Nephron progenitor cell (in vitro differentiated cells): ENCODE measurements at regions not wholly inside any gene's neighbourhood (a gene's known extent, or its start where the extent isn't known, plus 50 kb on each side); places are given as distances from the start of the nearest gene placed in this dataset.
A peak's percentile ranks its signal among the peaks of the same experiment; 100 is the strongest.

ENCODE experiments used
- DNase-seq: peaks from one replicate; pipeline ENCODE4 v3.0.0; 2021
- H3K27ac Mint-ChIP-seq: 2 replicates; pipeline ENCODE4 v1.8.0; 2021; ENCODE audit warnings: mild to moderate bottlenecking, moderate library complexity, mixed read lengths
- H3K27me3 Mint-ChIP-seq: 2 replicates; pipeline ENCODE4 v1.8.0; 2021; ENCODE audit warnings: mild to moderate bottlenecking, low read depth, mixed read lengths; ENCODE audit not compliant: poor library complexity
- H3K36me3 Mint-ChIP-seq: 2 replicates; pipeline ENCODE4 v1.8.0; 2021; ENCODE audit warnings: low read depth, mixed read lengths
- H3K4me1 Mint-ChIP-seq: 2 replicates; pipeline ENCODE4 v1.8.0; 2021; ENCODE audit warnings: mixed read lengths
- H3K4me3 Mint-ChIP-seq: 2 replicates; pipeline ENCODE4 v1.8.0; 2021; ENCODE audit warnings: mild to moderate bottlenecking, moderate library complexity, mixed read lengths
- H3K9me3 Mint-ChIP-seq: 2 replicates; pipeline ENCODE4 v1.8.0; 2021; ENCODE audit warnings: mild to moderate bottlenecking, moderate library complexity, mixed read lengths
- TF ChIP-seq, protein P1 (sequence below): fragments of 200-600 bp; sonication (generic); IDR thresholded peaks from 2 replicates; pipeline ENCODE4 v1.5.0; 2021; ENCODE audit warnings: antibody characterized with exemption

DNA sequence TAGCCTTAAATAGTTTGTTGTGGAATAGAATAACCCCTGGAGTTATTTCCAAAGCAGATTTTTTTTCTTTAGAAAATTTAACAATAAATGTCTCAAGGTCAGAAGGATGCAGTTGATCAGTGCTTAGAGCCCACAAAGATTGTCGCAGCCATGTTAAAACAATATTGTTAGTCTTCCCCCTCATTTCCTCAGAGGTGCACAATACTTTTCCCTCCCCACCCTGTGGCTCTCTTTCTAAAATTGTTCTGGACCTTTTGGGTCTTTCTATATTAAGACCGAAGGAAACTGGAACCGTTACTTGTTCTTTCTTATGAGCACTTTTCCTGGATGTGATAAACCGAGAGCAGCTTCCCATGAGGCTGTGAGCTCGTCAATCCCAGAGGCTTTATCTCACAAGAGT, 333.7 kb downstream of the HLX start:
- Mint-ChIP-seq H3K36me3 (peaks cover 35% of the 10 kb centered on the region), H3K27ac (no peak overlapping the region), H3K4me1 (peaks cover 23% of the 10 kb centered on the region), H3K4me3 (no peak overlapping the region), H3K27me3 (peaks cover 3% of the 10 kb centered on the region), H3K9me3 (peaks cover 47% of the 10 kb centered on the region)
- TF ChIP-seq, protein P1, sequence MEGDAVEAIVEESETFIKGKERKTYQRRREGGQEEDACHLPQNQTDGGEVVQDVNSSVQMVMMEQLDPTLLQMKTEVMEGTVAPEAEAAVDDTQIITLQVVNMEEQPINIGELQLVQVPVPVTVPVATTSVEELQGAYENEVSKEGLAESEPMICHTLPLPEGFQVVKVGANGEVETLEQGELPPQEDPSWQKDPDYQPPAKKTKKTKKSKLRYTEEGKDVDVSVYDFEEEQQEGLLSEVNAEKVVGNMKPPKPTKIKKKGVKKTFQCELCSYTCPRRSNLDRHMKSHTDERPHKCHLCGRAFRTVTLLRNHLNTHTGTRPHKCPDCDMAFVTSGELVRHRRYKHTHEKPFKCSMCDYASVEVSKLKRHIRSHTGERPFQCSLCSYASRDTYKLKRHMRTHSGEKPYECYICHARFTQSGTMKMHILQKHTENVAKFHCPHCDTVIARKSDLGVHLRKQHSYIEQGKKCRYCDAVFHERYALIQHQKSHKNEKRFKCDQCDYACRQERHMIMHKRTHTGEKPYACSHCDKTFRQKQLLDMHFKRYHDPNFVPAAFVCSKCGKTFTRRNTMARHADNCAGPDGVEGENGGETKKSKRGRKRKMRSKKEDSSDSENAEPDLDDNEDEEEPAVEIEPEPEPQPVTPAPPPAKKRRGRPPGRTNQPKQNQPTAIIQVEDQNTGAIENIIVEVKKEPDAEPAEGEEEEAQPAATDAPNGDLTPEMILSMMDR = no peak
- DNase-seq = no peak

- Mint-ChIP-seq H3K36me3 (peaks cover 17% of the 10 kb centered on the region), H3K27ac (no peak overlapping the region), H3K9me3 (peaks cover 31% of the 10 kb centered on the region), H3K27me3 (peaks cover 3% of the 10 kb centered on the region), H3K4me1 (peaks cover 23% of the 10 kb centered on the region), H3K4me3 (no peak overlapping the region)
- no peak for DNase-seq
- TF ChIP-seq, protein P1 = no peak
These were observed 337.8 kb downstream of the HLX start for GRCh38 chr1:221217029-221217428.

DNA sequence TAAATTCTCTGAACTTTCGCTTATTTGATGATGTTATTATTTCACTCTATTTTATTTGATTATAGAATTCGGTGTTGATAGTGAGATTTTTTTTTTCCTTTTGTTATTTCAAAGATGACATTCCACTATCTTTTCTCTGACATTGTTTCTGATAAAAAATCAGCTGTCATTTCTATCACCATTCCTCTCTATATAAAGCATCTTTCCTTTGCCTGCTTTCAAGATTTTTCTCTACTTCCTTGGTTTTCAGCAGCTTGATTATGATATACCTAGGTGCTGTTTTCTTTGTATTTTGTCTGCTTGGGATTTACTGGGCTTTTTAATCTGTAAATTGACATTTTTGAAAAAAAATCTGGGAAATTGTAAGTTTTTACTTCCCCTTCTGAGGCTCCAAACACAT, 344.0 kb downstream of the HLX start:
- DNase-seq = no peak
- H3K4me3 Mint-ChIP-seq = no peak overlapping the region
- H3K36me3 Mint-ChIP-seq = peaks cover 49% of the 10 kb centered on the region
- H3K27me3 Mint-ChIP-seq = peaks cover 9% of the 10 kb centered on the region
- H3K27ac Mint-ChIP-seq = no peak overlapping the region
- TF ChIP-seq, protein P1 = no peak
- peaks cover 10% of the 10 kb centered on the region for H3K4me1 Mint-ChIP-seq
- H3K9me3 Mint-ChIP-seq = peaks cover 65% of the 10 kb centered on the region

- H3K36me3 Mint-ChIP-seq = peaks cover 30% of the 10 kb centered on the region
- H3K9me3 Mint-ChIP-seq = peaks cover 37% of the 10 kb centered on the region
- peak overlapping the region; percentile 52 for H3K4me3 Mint-ChIP-seq
- TF ChIP-seq, protein P1 = no peak
- peaks cover 35% of the 10 kb centered on the region for H3K4me1 Mint-ChIP-seq
- peaks cover 6% of the 10 kb centered on the region for H3K27me3 Mint-ChIP-seq
- peak overlapping the region; percentile 81 for H3K27ac Mint-ChIP-seq
- DNase-seq = no peak
These were observed 348.2 kb downstream of the HLX start for GRCh38 chr1:221227460-221227859.

DNA sequence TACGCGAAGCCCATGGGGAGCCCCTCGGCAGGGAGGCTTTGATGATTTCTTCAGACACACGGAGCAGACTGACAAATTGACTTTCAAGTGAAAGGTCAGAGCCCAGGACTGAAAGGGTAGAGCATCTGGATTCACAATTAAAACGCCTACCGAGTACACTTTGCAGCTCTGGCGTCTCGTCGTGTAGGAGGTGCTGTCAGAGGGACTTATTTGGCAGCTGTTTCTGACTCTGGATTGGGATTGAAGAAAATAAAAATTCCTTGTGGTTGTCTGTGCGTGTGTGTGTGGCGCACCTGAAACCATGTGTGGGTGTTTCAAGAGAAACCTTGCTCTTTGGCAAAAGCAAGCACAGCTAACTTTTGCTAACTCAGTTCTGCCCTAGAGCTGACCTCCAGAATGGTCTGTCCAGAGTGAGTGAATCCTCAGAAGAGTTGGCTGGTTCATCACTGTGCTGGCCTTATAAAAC, 348.7 kb downstream of the HLX start:
- peak overlapping the region; percentile 52 for H3K4me3 Mint-ChIP-seq
- H3K9me3 Mint-ChIP-seq = peaks cover 32% of the 10 kb centered on the region
- DNase-seq = peak; percentile 22
- TF ChIP-seq, protein P1 = no peak
- peaks cover 30% of the 10 kb centered on the region for H3K36me3 Mint-ChIP-seq
- H3K27ac Mint-ChIP-seq = peak overlapping the region; percentile 81
- peaks cover 6% of the 10 kb centered on the region for H3K27me3 Mint-ChIP-seq
- H3K4me1 Mint-ChIP-seq = peaks cover 35% of the 10 kb centered on the region

- peaks cover 35% of the 10 kb centered on the region for H3K4me1 Mint-ChIP-seq
- peaks cover 26% of the 10 kb centered on the region for H3K9me3 Mint-ChIP-seq
- DNase-seq = no peak
- peak overlapping the region; percentile 81 for H3K27ac Mint-ChIP-seq
- H3K27me3 Mint-ChIP-seq = peaks cover 6% of the 10 kb centered on the region
- TF ChIP-seq, protein P1 = no peak
- peak overlapping the region; percentile 52 for H3K4me3 Mint-ChIP-seq
- H3K36me3 Mint-ChIP-seq = peaks cover 24% of the 10 kb centered on the region
These were observed 349.4 kb downstream of the HLX start for GRCh38 chr1:221228594-221228993.
